Endothelial cell of umbilical vein (primary cell): ENCODE measurements at regions not wholly inside any gene's neighbourhood (a gene's known extent, or its start where the extent isn't known, plus 50 kb on each side); places are given as distances from the start of the nearest gene placed in this dataset.

Experiments used
- BruUV-seq: library from RNA; stranded (reverse); fragments of 400-500 nt; replicated peaks from 2 replicates; lab custom pipeline; 2021; lab: Mats Ljungman, UMichigan
- CTCF ChIA-PET: fragments of 300-600, 350-600 bp; sonication (Branson Sonifier 250); formaldehyde crosslinking; loops from one replicate; lab custom pipeline; 2021; ENCODE audit warnings: antibody characterized with exemption, inconsistent platforms; lab: Charles Lee
- POLR2A ChIA-PET: fragments of 300-600, 350-600 bp; sonication (Branson Sonifier 250); formaldehyde crosslinking; loops from one replicate; lab custom pipeline; 2021; ENCODE audit warnings: antibody characterized with exemption, inconsistent platforms; lab: Charles Lee
- DNase-seq: peaks from one replicate; pipeline ENCODE4 v3.0.0-alpha.2; 2011; ENCODE audit warnings: low read depth, low spot score
- FAIRE-seq: peaks from 2 replicates; lab custom pipeline; 2011; peaks lifted over from hg19 to GRCh38; lab: Jason Lieb, UNC
- H2AFZ ChIP-seq: 2 replicates; pipeline ENCODE4 v1.6.0; 2012; ENCODE audit warnings: low read depth, low read length, control low read depth, inconsistent platforms
- H3K27ac ChIP-seq: 2 replicates; pipeline ENCODE4 v1.5.1; 2011; ENCODE audit warnings: low read depth, mild to moderate bottlenecking, control low read depth, low read length, moderate library complexity; ENCODE audit not compliant: insufficient read depth
- H3K27me3 ChIP-seq, 2 experiments: 2 replicates each; pipeline versions ENCODE4 v1.6.0 to v1.6.1; 2011; ENCODE audit warnings: low read length in 2 of 2, mixed read lengths in 1 of 2; ENCODE audit not compliant: control insufficient read depth in 2 of 2, insufficient read depth in 2 of 2
- H3K36me3 ChIP-seq, 2 experiments: 2 replicates in 1 of 2; 3 replicates in 1 of 2; pipeline ENCODE4 v1.5.1; 2011; ENCODE audit warnings: low read length in 2 of 2, mild to moderate bottlenecking in 1 of 2, moderate library complexity in 1 of 2; ENCODE audit not compliant: control insufficient read depth in 2 of 2, insufficient read depth in 2 of 2; ENCODE audit errors: extremely low read depth in 1 of 2
- H3K4me1 ChIP-seq: 3 replicates; pipeline ENCODE4 v1.5.1; 2011; ENCODE audit warnings: mild to moderate bottlenecking, low read length; ENCODE audit not compliant: control insufficient read depth, insufficient read depth; ENCODE audit errors: extremely low read depth
- H3K4me2 ChIP-seq: 2 replicates; pipeline ENCODE4 v1.6.1; 2011; ENCODE audit warnings: low read length, control low read depth, mixed read lengths; ENCODE audit not compliant: insufficient read depth
- H3K4me3 ChIP-seq, 3 experiments: fragments of 200-600 bp in 1 of 3; sonication (generic), shearing (Covaris generic) in 1 of 3; replicated peaks in 1 of 3; 2 replicates each; pipeline ENCODE4 v1.5.1; 2011 to 2016; ENCODE audit warnings: control low read depth in 3 of 3, low read length in 3 of 3, mild to moderate bottlenecking in 2 of 3, inconsistent platforms in 1 of 3, low read depth in 1 of 3, moderate library complexity in 1 of 3; ENCODE audit not compliant: insufficient read depth in 1 of 3
- H3K79me2 ChIP-seq: 2 replicates; pipeline ENCODE4 v1.6.0; 2012; ENCODE audit warnings: low read length, inconsistent platforms; ENCODE audit not compliant: control insufficient read depth, insufficient read depth
- H3K9ac ChIP-seq: replicated peaks from 2 replicates; pipeline ENCODE3; 2011; ENCODE audit warnings: low read length, control low read depth; ENCODE audit not compliant: insufficient read depth; ENCODE audit errors: extremely low read depth
- H3K9me1 ChIP-seq: replicated peaks from 3 replicates; pipeline ENCODE4 v1.6.0; 2011; ENCODE audit warnings: mild to moderate bottlenecking, low read length; ENCODE audit not compliant: control insufficient read depth, insufficient read depth; ENCODE audit errors: extremely low read depth
- H3K9me3 ChIP-seq: replicated peaks from 2 replicates; pipeline ENCODE4 v1.5.1; 2012; ENCODE audit warnings: low read length, inconsistent platforms; ENCODE audit not compliant: control insufficient read depth, insufficient read depth
- H4K20me1 ChIP-seq: replicated peaks from 2 replicates; pipeline ENCODE3; 2011; ENCODE audit warnings: mild to moderate bottlenecking, low read length; ENCODE audit not compliant: control insufficient read depth, insufficient read depth; ENCODE audit errors: extremely low read depth
- CTCF ChIP-seq, 2 donors: IDR thresholded peaks; 1 replicate in 1 of 2; 2 replicates in 1 of 2; pipeline ENCODE4 v1.5.1; 2011; ENCODE audit warnings: low read length in 2 of 2, mild to moderate bottlenecking in 2 of 2, moderate library complexity in 2 of 2, control low read depth in 1 of 2, inconsistent platforms in 1 of 2, low read depth in 1 of 2; ENCODE audit not compliant: insufficient read depth in 1 of 2; ENCODE audit errors: extremely low read depth in 1 of 2
- EZH2 ChIP-seq: IDR thresholded peaks from 2 replicates; pipeline ENCODE4 v1.6.1; 2012; ENCODE audit warnings: borderline replicate concordance, low read depth, mild to moderate bottlenecking, moderate library complexity, low read length, inconsistent platforms; ENCODE audit not compliant: severe bottlenecking
- FOS ChIP-seq: IDR thresholded peaks from 2 replicates; pipeline ENCODE4 v1.6.1; 2011; ENCODE audit warnings: mild to moderate bottlenecking, low read length, moderate library complexity, borderline replicate concordance; ENCODE audit not compliant: insufficient read depth
- GATA2 ChIP-seq: IDR thresholded peaks from 2 replicates; pipeline ENCODE4 v1.7.0; 2011; ENCODE audit warnings: low read depth, mild to moderate bottlenecking, moderate library complexity, mixed read lengths, low read length; ENCODE audit not compliant: insufficient read length, insufficient read depth
- JUN ChIP-seq: IDR thresholded peaks from 2 replicates; pipeline ENCODE4 v1.6.1; 2011; ENCODE audit warnings: borderline replicate concordance, low read depth; ENCODE audit not compliant: insufficient read length, insufficient read depth
- MAX ChIP-seq: IDR thresholded peaks from 2 replicates; pipeline ENCODE4 v1.6.1; 2011; ENCODE audit not compliant: insufficient read depth, insufficient read length
- MYC ChIP-seq: IDR thresholded peaks from one replicate; pipeline ENCODE4 v1.6.1; 2011; ENCODE audit warnings: mild to moderate bottlenecking, low read depth, low read length
- POLR2A ChIP-seq: IDR thresholded peaks from 2 replicates; pipeline ENCODE4 v1.6.1; 2012; ENCODE audit warnings: low read depth, mild to moderate bottlenecking, control low read depth, low read length
- POLR2AphosphoS5 ChIP-seq: IDR thresholded peaks from 2 replicates; pipeline ENCODE4 v1.6.1; 2012; ENCODE audit warnings: low read depth, mild to moderate bottlenecking, control low read depth, low read length, moderate library complexity; ENCODE audit not compliant: insufficient read depth
- dilution Hi-C: fragments of 300-500 bp; cut with MboI; formaldehyde crosslinking; loops from one replicate; pipeline ENCODE4 v1.15.0; 2019; ENCODE audit warnings: low sequenced_read_pairs; ENCODE audit not compliant: extremely low pct_ligation_motif_present
- intact Hi-C: fragments of 100-400 bp; cut with micrococcal nuclease; formaldehyde crosslinking; loops from one replicate; pipeline ENCODE4 v1.10.0; 2022

GRCh38 chr5:3307982-3308621, 287.5 kb upstream of the IRX1 start:
- no peak for FAIRE-seq

More at GRCh38 chr5:3307982-3308621, 287.5 kb upstream of the IRX1 start:
- peaks cover 10% of the 10 kb centered on the region for H3K9me3 ChIP-seq
- DNase-seq, result no peak
- H2AFZ ChIP-seq, result no peak overlapping the region
- CTCF ChIA-PET, result no interaction called here
- no peaks in the 10 kb centered on the region for H3K27me3 ChIP-seq
- dilution Hi-C loops, result no loop called here
- no peak overlapping the region for H3K27ac ChIP-seq
- no peaks in the 10 kb centered on the region for H3K36me3 ChIP-seq
- H3K4me1 ChIP-seq, result no peaks in the 10 kb centered on the region
- POLR2A ChIA-PET, result no interaction called here
- intact Hi-C loops, result no loop called here
- BruUV-seq, result no TSS peak
- H4K20me1 ChIP-seq, result no peaks in the 10 kb centered on the region
- H3K9ac ChIP-seq, result no peak overlapping the region
- TF ChIP-seq POLR2A, result no peak
- TF ChIP-seq JUN, result no peak
- no peak for TF ChIP-seq GATA2
- TF ChIP-seq POLR2AphosphoS5, result no peak
- no peak for TF ChIP-seq FOS
- TF ChIP-seq MAX, result no peak
- TF ChIP-seq MYC, result no peak
- TF ChIP-seq CTCF (IDR thresholded peaks at IDR 0.05; ENCODE audit: extremely low read depth in 1 of 2, insufficient read depth in 1 of 2, low read depth in 1 of 2, low read length in 2 of 2), result no peak
- no peak for TF ChIP-seq EZH2
- no peak overlapping the region for H3K4me2 ChIP-seq
- no peak overlapping the region for H3K4me3 ChIP-seq
- no peaks in the 10 kb centered on the region for H3K79me2 ChIP-seq
- H3K9me1 ChIP-seq, result no peaks in the 10 kb centered on the region
